ENCODE measurements at regions not wholly inside any gene's neighbourhood (a gene's known extent, or its start where the extent isn't known, plus 50 kb on each side); places are given as distances from the start of the nearest gene placed in this dataset.
A peak's percentile ranks its signal among the peaks of the same experiment; 100 is the strongest.

GRCh38 chr15:23514484-23514883 lies 51.0 kb upstream of the MKRN3 start:
- DNase-seq, result peak; percentile 83

GRCh38 chr15:23506762-23507161 lies 58.7 kb upstream of the MKRN3 start:
- no peak for DNase-seq

GRCh38 chr15:23503980-23504379 lies 56.9 kb upstream of the GOLGA6L2 start:
- no peak for DNase-seq

- no peak for DNase-seq
Measured at GRCh38 chr15:23503576-23503975, 56.5 kb upstream of the GOLGA6L2 start.

- DNase-seq, result peak; percentile 36
Measured at GRCh38 chr15:23497710-23498111, 50.7 kb upstream of the GOLGA6L2 start.

Data from OCI-M1 (cell line).